GM19043 (cell line): ENCODE measurements at regions not wholly inside any gene's neighbourhood (a gene's known extent, or its start where the extent isn't known, plus 50 kb on each side); places are given as distances from the start of the nearest gene placed in this dataset.
"Not testable (repeated sequence)": the region's sequence is repeated elsewhere in the genome, so short reads cannot be mapped to it uniquely, and the experiment has no call there.

Experiments
- ATAC-seq: cut with Tn5 transposase; IDR thresholded peaks from one replicate; pipeline ENCODE4 v1.9.1; 2021; ENCODE audit warnings: low read depth; ENCODE audit not compliant: unreplicated experiment

- ATAC-seq: no peak
These were observed 172.7 kb downstream of the FAM43A start for GRCh38 chr3:194858382-194858781.

GRCh38 chr3:194860725-194861124 is 175.0 kb downstream of the FAM43A start:
- no peak for ATAC-seq

GRCh38 chr3:194861375-194861774 is 175.7 kb downstream of the FAM43A start:
- no peak for ATAC-seq

GRCh38 chr3:194865061-194865460 is 179.4 kb downstream of the FAM43A start:
- ATAC-seq: no peak

GRCh38 chr3:194865615-194866014 is 179.9 kb downstream of the FAM43A start:
- ATAC-seq: no peak

GRCh38 chr3:194866236-194866635 is 180.6 kb downstream of the FAM43A start:
- no peak for ATAC-seq

- no peak for ATAC-seq
These were observed 181.7 kb downstream of the FAM43A start for GRCh38 chr3:194867270-194867983.

GRCh38 chr3:194868831-194869230 is 183.1 kb downstream of the FAM43A start:
- ATAC-seq: no peak

- ATAC-seq: no peak
These were observed 183.9 kb downstream of the FAM43A start for GRCh38 chr3:194869482-194870169.

- ATAC-seq: no peak
These were observed 184.9 kb downstream of the FAM43A start for GRCh38 chr3:194870394-194871110.

- no peak for ATAC-seq
These were observed 185.6 kb downstream of the FAM43A start for GRCh38 chr3:194871143-194871863.

- ATAC-seq: no peak
These were observed 186.4 kb downstream of the FAM43A start for GRCh38 chr3:194871864-194872668.

GRCh38 chr3:194872669-194872977 is 186.9 kb downstream of the FAM43A start:
- no peak for ATAC-seq

GRCh38 chr3:194873474-194873873 is 187.8 kb downstream of the FAM43A start:
- ATAC-seq: not testable (repeated sequence)

- no peak for ATAC-seq
These were observed 188.5 kb downstream of the FAM43A start for GRCh38 chr3:194874206-194874605.

GRCh38 chr3:194874783-194875182 is 189.1 kb downstream of the FAM43A start:
- ATAC-seq: no peak

GRCh38 chr3:194875581-194876402 is 190.1 kb downstream of the FAM43A start:
- no peak for ATAC-seq

- ATAC-seq: no peak
These were observed 190.9 kb downstream of the FAM43A start for GRCh38 chr3:194876403-194877095.
